ENCODE measurements at regions not wholly inside any gene's neighbourhood (a gene's known extent, or its start where the extent isn't known, plus 50 kb on each side); places are given as distances from the start of the nearest gene placed in this dataset.

DNA sequence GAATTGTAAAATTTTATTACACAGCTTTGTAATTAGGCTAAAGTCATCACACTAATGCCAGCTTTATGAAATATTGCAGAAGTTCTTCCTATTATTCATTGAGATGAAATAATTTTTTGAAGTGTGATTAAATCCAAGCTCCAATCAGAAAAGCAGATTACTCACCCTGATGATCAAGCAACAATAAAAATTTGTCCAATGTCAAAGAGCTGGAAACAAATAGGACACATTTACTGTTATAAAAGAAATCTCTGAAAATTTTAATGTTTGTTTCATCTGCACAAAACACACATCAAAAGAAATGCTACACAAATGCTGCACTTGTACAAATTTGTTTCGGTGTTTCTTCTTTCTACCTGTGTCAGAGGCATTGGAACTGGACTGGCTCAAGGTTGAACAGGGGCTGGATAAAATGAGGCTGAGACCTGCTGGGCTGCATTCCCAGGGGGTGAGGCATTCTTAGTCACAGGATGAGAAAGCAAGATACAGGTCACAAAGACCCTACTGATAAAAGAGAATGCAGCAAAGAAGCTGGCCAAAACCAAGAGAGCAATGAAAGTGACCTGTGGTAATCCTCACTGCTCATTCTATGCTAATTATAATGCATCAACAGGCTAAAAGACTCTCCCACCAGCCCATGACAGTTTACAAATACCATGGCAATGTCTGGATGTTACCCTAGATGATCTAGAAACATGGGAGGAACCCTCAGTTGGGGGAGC, 78.3 kb downstream of the GASK1B start:
- TF ChIP-seq, protein P1, sequence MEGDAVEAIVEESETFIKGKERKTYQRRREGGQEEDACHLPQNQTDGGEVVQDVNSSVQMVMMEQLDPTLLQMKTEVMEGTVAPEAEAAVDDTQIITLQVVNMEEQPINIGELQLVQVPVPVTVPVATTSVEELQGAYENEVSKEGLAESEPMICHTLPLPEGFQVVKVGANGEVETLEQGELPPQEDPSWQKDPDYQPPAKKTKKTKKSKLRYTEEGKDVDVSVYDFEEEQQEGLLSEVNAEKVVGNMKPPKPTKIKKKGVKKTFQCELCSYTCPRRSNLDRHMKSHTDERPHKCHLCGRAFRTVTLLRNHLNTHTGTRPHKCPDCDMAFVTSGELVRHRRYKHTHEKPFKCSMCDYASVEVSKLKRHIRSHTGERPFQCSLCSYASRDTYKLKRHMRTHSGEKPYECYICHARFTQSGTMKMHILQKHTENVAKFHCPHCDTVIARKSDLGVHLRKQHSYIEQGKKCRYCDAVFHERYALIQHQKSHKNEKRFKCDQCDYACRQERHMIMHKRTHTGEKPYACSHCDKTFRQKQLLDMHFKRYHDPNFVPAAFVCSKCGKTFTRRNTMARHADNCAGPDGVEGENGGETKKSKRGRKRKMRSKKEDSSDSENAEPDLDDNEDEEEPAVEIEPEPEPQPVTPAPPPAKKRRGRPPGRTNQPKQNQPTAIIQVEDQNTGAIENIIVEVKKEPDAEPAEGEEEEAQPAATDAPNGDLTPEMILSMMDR (conservative IDR thresholded peaks at IDR 0.05; ENCODE audit: low read depth in 2 of 2), result no peak
- TF ChIP-seq POLR2AphosphoS5 (IDR thresholded peaks at IDR 0.05; ENCODE audit: low read depth), result no peak
- TF ChIP-seq STAT1 (IDR thresholded peaks at IDR 0.05; ENCODE audit: unreplicated experiment), result no peak
- TF ChIP-seq, protein P2, sequence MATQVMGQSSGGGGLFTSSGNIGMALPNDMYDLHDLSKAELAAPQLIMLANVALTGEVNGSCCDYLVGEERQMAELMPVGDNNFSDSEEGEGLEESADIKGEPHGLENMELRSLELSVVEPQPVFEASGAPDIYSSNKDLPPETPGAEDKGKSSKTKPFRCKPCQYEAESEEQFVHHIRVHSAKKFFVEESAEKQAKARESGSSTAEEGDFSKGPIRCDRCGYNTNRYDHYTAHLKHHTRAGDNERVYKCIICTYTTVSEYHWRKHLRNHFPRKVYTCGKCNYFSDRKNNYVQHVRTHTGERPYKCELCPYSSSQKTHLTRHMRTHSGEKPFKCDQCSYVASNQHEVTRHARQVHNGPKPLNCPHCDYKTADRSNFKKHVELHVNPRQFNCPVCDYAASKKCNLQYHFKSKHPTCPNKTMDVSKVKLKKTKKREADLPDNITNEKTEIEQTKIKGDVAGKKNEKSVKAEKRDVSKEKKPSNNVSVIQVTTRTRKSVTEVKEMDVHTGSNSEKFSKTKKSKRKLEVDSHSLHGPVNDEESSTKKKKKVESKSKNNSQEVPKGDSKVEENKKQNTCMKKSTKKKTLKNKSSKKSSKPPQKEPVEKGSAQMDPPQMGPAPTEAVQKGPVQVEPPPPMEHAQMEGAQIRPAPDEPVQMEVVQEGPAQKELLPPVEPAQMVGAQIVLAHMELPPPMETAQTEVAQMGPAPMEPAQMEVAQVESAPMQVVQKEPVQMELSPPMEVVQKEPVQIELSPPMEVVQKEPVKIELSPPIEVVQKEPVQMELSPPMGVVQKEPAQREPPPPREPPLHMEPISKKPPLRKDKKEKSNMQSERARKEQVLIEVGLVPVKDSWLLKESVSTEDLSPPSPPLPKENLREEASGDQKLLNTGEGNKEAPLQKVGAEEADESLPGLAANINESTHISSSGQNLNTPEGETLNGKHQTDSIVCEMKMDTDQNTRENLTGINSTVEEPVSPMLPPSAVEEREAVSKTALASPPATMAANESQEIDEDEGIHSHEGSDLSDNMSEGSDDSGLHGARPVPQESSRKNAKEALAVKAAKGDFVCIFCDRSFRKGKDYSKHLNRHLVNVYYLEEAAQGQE (IDR thresholded peaks at IDR 0.05; ENCODE audit: unreplicated experiment), result no peak
